ENCODE measurements at regions not wholly inside any gene's neighbourhood (a gene's known extent, or its start where the extent isn't known, plus 50 kb on each side); places are given as distances from the start of the nearest gene placed in this dataset.

GRCh38 chr5:174453690-174454089 lies 270.7 kb upstream of the MSX2 start:
- TF ChIP-seq, protein P1, sequence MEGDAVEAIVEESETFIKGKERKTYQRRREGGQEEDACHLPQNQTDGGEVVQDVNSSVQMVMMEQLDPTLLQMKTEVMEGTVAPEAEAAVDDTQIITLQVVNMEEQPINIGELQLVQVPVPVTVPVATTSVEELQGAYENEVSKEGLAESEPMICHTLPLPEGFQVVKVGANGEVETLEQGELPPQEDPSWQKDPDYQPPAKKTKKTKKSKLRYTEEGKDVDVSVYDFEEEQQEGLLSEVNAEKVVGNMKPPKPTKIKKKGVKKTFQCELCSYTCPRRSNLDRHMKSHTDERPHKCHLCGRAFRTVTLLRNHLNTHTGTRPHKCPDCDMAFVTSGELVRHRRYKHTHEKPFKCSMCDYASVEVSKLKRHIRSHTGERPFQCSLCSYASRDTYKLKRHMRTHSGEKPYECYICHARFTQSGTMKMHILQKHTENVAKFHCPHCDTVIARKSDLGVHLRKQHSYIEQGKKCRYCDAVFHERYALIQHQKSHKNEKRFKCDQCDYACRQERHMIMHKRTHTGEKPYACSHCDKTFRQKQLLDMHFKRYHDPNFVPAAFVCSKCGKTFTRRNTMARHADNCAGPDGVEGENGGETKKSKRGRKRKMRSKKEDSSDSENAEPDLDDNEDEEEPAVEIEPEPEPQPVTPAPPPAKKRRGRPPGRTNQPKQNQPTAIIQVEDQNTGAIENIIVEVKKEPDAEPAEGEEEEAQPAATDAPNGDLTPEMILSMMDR (conservative IDR thresholded peaks at IDR 0.05 in 1 of 2, IDR thresholded peaks at IDR 0.05 in 1 of 2; ENCODE audit: extremely low read depth in 1 of 2, insufficient read depth in 1 of 2, low read depth in 1 of 2, low read length in 2 of 2), result peak in 1 of 2 donors; percentile 2
- no peak for TF ChIP-seq EZH2 (IDR thresholded peaks at IDR 0.05; ENCODE audit: borderline replicate concordance, low read length)

All from mammary epithelial cell (primary cell).